ENCODE measurements at regions not wholly inside any gene's neighbourhood (a gene's known extent, or its start where the extent isn't known, plus 50 kb on each side); places are given as distances from the start of the nearest gene placed in this dataset.

- TF ChIP-seq, protein P1, sequence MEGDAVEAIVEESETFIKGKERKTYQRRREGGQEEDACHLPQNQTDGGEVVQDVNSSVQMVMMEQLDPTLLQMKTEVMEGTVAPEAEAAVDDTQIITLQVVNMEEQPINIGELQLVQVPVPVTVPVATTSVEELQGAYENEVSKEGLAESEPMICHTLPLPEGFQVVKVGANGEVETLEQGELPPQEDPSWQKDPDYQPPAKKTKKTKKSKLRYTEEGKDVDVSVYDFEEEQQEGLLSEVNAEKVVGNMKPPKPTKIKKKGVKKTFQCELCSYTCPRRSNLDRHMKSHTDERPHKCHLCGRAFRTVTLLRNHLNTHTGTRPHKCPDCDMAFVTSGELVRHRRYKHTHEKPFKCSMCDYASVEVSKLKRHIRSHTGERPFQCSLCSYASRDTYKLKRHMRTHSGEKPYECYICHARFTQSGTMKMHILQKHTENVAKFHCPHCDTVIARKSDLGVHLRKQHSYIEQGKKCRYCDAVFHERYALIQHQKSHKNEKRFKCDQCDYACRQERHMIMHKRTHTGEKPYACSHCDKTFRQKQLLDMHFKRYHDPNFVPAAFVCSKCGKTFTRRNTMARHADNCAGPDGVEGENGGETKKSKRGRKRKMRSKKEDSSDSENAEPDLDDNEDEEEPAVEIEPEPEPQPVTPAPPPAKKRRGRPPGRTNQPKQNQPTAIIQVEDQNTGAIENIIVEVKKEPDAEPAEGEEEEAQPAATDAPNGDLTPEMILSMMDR (IDR thresholded peaks at IDR 0.05; ENCODE audit: low read depth, low read length), result no peak
- DNase-seq (ENCODE audit: extremely low read depth, low read depth), result no peak
Measured at GRCh38 chr5:167801999-167802398, 489.4 kb upstream of the WWC1 start.

- TF ChIP-seq, protein P1 (IDR thresholded peaks at IDR 0.05; ENCODE audit: low read depth, low read length), result no peak
- DNase-seq (ENCODE audit: extremely low read depth, low read depth), result no peak
Measured at GRCh38 chr5:167802755-167803431, 488.6 kb upstream of the WWC1 start.

GRCh38 chr5:167804512-167805220, 486.8 kb upstream of the WWC1 start:
- TF ChIP-seq, protein P1 (IDR thresholded peaks at IDR 0.05; ENCODE audit: low read depth, low read length), result no peak
- DNase-seq (ENCODE audit: extremely low read depth, low read depth), result no peak

DNA sequence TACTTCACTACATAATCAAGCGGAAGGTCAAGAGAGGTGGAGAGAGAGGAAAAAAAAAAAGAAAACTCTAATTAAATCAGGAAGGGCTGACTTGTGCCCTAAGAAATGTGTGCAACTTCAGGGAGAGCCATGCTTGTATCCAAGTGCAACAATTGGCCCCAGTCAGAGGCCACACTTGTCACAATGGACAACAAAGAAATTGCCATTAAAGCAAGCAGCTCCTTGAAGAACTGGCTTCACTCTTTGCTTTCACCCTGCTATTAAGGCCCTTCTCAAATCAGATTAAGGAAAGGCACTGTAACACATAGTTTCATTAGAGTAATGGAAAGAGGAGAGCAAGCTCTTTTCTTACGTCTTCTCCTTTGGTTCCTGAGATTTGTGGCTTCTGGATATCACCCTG, 480.9 kb upstream of the WWC1 start:
- no peak for DNase-seq (ENCODE audit: extremely low read depth, low read depth)
- TF ChIP-seq, protein P1 (IDR thresholded peaks at IDR 0.05; ENCODE audit: low read depth, low read length), result no peak

DNA sequence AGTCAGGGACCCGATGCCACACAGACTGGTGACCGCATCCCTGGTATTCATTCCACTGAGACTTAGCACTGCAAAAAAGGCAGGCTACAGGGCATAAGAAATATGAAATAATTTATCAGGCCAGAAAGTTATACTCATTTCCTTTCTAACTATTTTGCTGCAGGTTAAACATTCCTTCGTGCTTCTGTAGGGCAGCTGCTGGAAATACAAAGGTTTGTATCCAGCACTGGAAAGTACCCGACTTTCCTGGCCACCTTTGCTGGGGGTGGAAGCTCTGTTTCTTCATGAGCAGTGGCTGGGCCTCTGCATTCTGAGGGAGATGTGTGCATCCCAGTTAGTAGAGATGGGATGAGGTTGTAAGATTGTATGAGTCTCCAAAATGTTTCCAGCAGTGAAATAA, 478.6 kb upstream of the WWC1 start:
- TF ChIP-seq, protein P1 (IDR thresholded peaks at IDR 0.05; ENCODE audit: low read depth, low read length), result no peak
- DNase-seq (ENCODE audit: extremely low read depth, low read depth), result no peak

GRCh38 chr5:167813389-167813788, 478.1 kb upstream of the WWC1 start:
- TF ChIP-seq, protein P1 (IDR thresholded peaks at IDR 0.05; ENCODE audit: low read depth, low read length), result no peak
- DNase-seq (ENCODE audit: extremely low read depth, low read depth), result no peak

DNA sequence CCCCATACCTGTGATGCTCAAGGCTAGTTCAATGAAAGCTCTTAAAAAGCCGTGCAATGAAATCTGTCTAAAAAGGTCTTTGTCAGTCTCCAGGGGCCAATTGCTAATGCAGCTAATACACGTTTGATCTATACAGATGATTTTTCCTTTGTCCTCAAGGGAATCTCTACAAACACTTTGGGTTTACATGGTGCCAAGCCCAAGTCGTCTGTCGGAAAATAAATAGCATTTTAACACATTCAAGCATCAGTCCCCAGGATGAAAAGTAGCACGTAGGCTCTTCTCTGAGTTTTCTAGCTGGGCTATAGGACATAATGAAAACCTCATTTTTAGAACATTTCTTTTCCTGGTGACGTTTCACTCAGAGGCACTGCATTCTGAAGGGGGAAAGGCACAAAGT, 477.4 kb upstream of the WWC1 start:
- no peak for DNase-seq (ENCODE audit: extremely low read depth, low read depth)
- TF ChIP-seq, protein P1 (IDR thresholded peaks at IDR 0.05; ENCODE audit: low read depth, low read length), result no peak
